ENCODE measurements at regions not wholly inside any gene's neighbourhood (a gene's known extent, or its start where the extent isn't known, plus 50 kb on each side); places are given as distances from the start of the nearest gene placed in this dataset.

DNA sequence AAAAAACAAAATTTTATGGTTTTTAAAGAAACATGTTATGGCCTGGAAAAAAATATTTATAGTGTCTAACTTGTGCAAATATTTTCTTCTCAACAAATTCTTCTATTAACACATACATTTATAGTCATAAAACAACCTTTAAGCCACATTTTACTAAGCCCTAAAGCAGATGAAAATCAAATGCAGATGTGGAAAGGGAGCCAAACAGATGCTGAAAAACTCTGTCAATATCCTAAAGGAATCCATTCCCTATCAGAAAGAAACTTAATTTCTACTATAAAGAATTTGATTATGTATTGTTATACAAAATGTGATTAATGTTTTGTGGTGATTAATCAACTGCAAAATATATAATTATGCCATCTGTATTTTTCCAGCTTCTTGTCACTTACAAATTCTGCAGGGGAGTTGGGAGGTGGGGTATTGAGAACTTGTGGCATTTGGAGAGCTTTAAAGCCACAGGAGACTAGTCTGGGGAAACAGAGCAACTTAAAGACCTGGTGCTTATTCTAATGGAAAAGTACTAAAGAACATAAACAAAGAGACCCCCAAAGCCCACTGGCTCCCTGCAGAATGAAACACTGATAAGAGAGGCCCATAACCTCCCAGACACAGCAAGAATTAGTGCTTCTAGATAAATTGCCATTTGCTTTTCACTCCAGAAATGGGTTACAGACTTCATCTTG is 1721.0 kb upstream of the PIK3C3 start:
- TF ChIP-seq, protein P1, sequence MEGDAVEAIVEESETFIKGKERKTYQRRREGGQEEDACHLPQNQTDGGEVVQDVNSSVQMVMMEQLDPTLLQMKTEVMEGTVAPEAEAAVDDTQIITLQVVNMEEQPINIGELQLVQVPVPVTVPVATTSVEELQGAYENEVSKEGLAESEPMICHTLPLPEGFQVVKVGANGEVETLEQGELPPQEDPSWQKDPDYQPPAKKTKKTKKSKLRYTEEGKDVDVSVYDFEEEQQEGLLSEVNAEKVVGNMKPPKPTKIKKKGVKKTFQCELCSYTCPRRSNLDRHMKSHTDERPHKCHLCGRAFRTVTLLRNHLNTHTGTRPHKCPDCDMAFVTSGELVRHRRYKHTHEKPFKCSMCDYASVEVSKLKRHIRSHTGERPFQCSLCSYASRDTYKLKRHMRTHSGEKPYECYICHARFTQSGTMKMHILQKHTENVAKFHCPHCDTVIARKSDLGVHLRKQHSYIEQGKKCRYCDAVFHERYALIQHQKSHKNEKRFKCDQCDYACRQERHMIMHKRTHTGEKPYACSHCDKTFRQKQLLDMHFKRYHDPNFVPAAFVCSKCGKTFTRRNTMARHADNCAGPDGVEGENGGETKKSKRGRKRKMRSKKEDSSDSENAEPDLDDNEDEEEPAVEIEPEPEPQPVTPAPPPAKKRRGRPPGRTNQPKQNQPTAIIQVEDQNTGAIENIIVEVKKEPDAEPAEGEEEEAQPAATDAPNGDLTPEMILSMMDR (IDR thresholded peaks at IDR 0.05): no peak
- no peak for TF ChIP-seq POLR2A (IDR thresholded peaks at IDR 0.05)

All from Peyer's patch (tissue), 4 donors.